ENCODE measurements at regions not wholly inside any gene's neighbourhood (a gene's known extent, or its start where the extent isn't known, plus 50 kb on each side); places are given as distances from the start of the nearest gene placed in this dataset.

DNA sequence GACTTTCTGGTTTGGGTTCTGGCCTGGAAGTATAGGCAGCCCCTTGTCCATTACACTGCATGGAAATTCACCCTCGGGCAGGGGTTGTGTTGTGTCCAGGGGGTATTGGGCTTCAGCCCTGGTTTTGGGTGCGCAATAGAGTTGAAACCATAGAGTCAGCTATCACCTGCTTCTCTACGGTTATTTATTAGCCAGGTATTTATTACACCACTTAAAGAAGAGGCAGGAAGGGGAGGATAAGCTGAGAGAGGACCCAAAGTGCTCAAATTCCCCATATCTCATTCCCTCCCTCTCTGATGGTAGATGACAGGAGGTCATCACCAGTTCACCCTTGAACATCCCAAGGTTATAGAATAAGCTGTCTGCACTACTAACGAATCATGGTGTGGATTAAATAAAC lies 133.4 kb downstream of the HRH4 start:
- TF ChIP-seq EZH2 (IDR thresholded peaks at IDR 0.05) (no peak), POLR2AphosphoS5 (IDR thresholded peaks at IDR 0.05; ENCODE audit: borderline replicate concordance, low read depth, low read length) (no peak)
